ENCODE measurements at regions not wholly inside any gene's neighbourhood (a gene's known extent, or its start where the extent isn't known, plus 50 kb on each side); places are given as distances from the start of the nearest gene placed in this dataset.
"Not testable (repeated sequence)": the region's sequence is repeated elsewhere in the genome, so short reads cannot be mapped to it uniquely, and the experiment has no call there.

GRCh38 chr4:164207460-164207859 is 546.5 kb upstream of the SMIM31 start:
- no peak for DNase-seq (ENCODE audit: low read depth, low spot score)

- DNase-seq (ENCODE audit: low read depth, low spot score), result no peak
Observed at GRCh38 chr4:164210377-164210776, 543.6 kb upstream of the SMIM31 start.

GRCh38 chr4:164212134-164212533 is 541.8 kb upstream of the SMIM31 start:
- DNase-seq (ENCODE audit: low read depth, low spot score), result no peak

GRCh38 chr4:164212714-164213113 is 541.2 kb upstream of the SMIM31 start:
- no peak for DNase-seq (ENCODE audit: low read depth, low spot score)

- no peak for DNase-seq (ENCODE audit: low read depth, low spot score)
Observed at GRCh38 chr4:164215113-164215741, 538.7 kb upstream of the SMIM31 start.

- no peak for DNase-seq (ENCODE audit: low read depth, low spot score)
Observed at GRCh38 chr4:164221631-164222030, 532.3 kb upstream of the SMIM31 start.

- DNase-seq (ENCODE audit: low read depth, low spot score), result no peak
Observed at GRCh38 chr4:164224871-164225270, 529.1 kb upstream of the SMIM31 start.

- no peak for DNase-seq (ENCODE audit: low read depth, low spot score)
Observed at GRCh38 chr4:164229255-164229654, 524.7 kb upstream of the SMIM31 start.

GRCh38 chr4:164239433-164239832 is 514.5 kb upstream of the SMIM31 start:
- DNase-seq (ENCODE audit: low read depth, low spot score), result no peak

GRCh38 chr4:164239976-164240375 is 514.0 kb upstream of the SMIM31 start:
- DNase-seq (ENCODE audit: low read depth, low spot score), result no peak

GRCh38 chr4:164251257-164251656 is 502.7 kb upstream of the SMIM31 start:
- no peak for DNase-seq (ENCODE audit: low read depth, low spot score)

- DNase-seq (ENCODE audit: low read depth, low spot score), result no peak
Observed at GRCh38 chr4:164252286-164252685, 501.6 kb upstream of the SMIM31 start.

GRCh38 chr4:164261831-164262230 is 492.1 kb upstream of the SMIM31 start:
- no peak for DNase-seq (ENCODE audit: low read depth, low spot score)

GRCh38 chr4:164262508-164262907 is 491.4 kb upstream of the SMIM31 start:
- not testable (repeated sequence) for DNase-seq (ENCODE audit: low read depth, low spot score)

- not testable (repeated sequence) for DNase-seq (ENCODE audit: low read depth, low spot score)
Observed at GRCh38 chr4:164277414-164277813, 476.5 kb upstream of the SMIM31 start.

- no peak for DNase-seq (ENCODE audit: low read depth, low spot score)
Observed at GRCh38 chr4:164287173-164287572, 466.8 kb upstream of the SMIM31 start.

- no peak for DNase-seq (ENCODE audit: low read depth, low spot score)
Observed at GRCh38 chr4:164288578-164288977, 465.4 kb upstream of the SMIM31 start.

GRCh38 chr4:164293203-164293602 is 460.7 kb upstream of the SMIM31 start:
- no peak for DNase-seq (ENCODE audit: low read depth, low spot score)

- no peak for DNase-seq (ENCODE audit: low read depth, low spot score)
Observed at GRCh38 chr4:164293743-164294142, 460.2 kb upstream of the SMIM31 start.

GRCh38 chr4:164301430-164301829 is 452.5 kb upstream of the SMIM31 start:
- DNase-seq (ENCODE audit: low read depth, low spot score), result no peak

GRCh38 chr4:164304101-164304639 is 449.8 kb upstream of the SMIM31 start:
- no peak for DNase-seq (ENCODE audit: low read depth, low spot score)

- no peak for DNase-seq (ENCODE audit: low read depth, low spot score)
Observed at GRCh38 chr4:164304861-164305260, 449.1 kb upstream of the SMIM31 start.

GRCh38 chr4:164307262-164307661 is 446.7 kb upstream of the SMIM31 start:
- no peak for DNase-seq (ENCODE audit: low read depth, low spot score)

- DNase-seq (ENCODE audit: low read depth, low spot score), result no peak
Observed at GRCh38 chr4:164312671-164313070, 441.3 kb upstream of the SMIM31 start.
